ENCODE measurements at regions not wholly inside any gene's neighbourhood (a gene's known extent, or its start where the extent isn't known, plus 50 kb on each side); places are given as distances from the start of the nearest gene placed in this dataset.
"Not testable (repeated sequence)": the region's sequence is repeated elsewhere in the genome, so short reads cannot be mapped to it uniquely, and the experiment has no call there.

DNA sequence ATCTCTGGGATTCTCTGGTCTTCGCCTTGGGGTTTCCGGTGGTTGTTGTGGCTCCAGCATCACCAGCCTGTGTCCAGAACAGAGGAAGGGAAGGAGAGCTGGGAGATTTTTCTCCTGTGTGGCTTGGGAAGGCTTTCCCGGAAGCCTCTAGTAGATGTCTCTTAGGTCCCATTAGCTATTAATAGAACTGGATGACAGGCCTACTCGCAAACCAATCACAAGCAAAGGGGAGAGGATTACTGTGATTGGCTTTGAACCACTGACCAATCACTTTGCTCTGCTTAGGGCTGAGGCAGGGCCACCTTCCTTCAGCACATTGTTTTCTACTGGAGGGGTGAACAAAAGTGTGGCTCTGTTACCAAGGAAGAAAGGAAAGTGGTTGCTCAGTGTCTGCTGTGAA, 203.4 kb upstream of the SULF2 start:
- intact Hi-C loops (cut with micrococcal nuclease; ENCODE audit: unreplicated experiment), result no loop called here
- Mint-ChIP-seq H3K36me3 (ENCODE audit: insufficient read depth, unreplicated experiment) (no peaks in the 10 kb centered on the region), H3K4me1 (ENCODE audit: low read depth, unreplicated experiment) (peaks cover 9% of the 10 kb centered on the region), H3K9me3 (ENCODE audit: unreplicated experiment) (peaks cover 12% of the 10 kb centered on the region), H3K27ac (ENCODE audit: unreplicated experiment) (no peak overlapping the region), H3K4me3 (ENCODE audit: unreplicated experiment) (no peak overlapping the region), H3K27me3 (ENCODE audit: insufficient read depth, unreplicated experiment) (no peaks in the 10 kb centered on the region)
- Histone ChIP-seq H3K36me3 (ENCODE audit: control insufficient read depth, insufficient read depth, low read length) (no peaks in the 10 kb centered on the region), H3K27me3 (replicated peaks; ENCODE audit: control insufficient read depth, insufficient read depth, low read length) (no peaks in the 10 kb centered on the region), H3K4me3 (ENCODE audit: low read depth, low read length) (no peak overlapping the region), H3K4me1 (peaks cover 9% of the 10 kb centered on the region), H3K9me3 (peaks cover 17% of the 10 kb centered on the region)
- no TSS peak for BruUV-seq (replicated peaks)
- ChIA-PET CTCF (no interaction called here), POLR2A (no interaction called here)
- TF ChIP-seq, protein P1, sequence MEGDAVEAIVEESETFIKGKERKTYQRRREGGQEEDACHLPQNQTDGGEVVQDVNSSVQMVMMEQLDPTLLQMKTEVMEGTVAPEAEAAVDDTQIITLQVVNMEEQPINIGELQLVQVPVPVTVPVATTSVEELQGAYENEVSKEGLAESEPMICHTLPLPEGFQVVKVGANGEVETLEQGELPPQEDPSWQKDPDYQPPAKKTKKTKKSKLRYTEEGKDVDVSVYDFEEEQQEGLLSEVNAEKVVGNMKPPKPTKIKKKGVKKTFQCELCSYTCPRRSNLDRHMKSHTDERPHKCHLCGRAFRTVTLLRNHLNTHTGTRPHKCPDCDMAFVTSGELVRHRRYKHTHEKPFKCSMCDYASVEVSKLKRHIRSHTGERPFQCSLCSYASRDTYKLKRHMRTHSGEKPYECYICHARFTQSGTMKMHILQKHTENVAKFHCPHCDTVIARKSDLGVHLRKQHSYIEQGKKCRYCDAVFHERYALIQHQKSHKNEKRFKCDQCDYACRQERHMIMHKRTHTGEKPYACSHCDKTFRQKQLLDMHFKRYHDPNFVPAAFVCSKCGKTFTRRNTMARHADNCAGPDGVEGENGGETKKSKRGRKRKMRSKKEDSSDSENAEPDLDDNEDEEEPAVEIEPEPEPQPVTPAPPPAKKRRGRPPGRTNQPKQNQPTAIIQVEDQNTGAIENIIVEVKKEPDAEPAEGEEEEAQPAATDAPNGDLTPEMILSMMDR (IDR thresholded peaks at IDR 0.05; ENCODE audit: insufficient read depth in 1 of 2, low read depth in 1 of 2, low read length in 1 of 2, severe bottlenecking in 1 of 2, unreplicated experiment in 1 of 2), result no peak
- DNase-seq, result peak in 1 of 2 experiments; percentile 34

GRCh38 chr20:47985092-47985850, 200.0 kb upstream of the SULF2 start:
- intact Hi-C loops (cut with micrococcal nuclease; ENCODE audit: unreplicated experiment), result no loop called here
- H3K4me3 ChIP-seq (ENCODE audit: low read depth, low read length), result no peak overlapping the region
- Mint-ChIP-seq H3K36me3 (ENCODE audit: insufficient read depth, unreplicated experiment) (no peaks in the 10 kb centered on the region), H3K4me1 (ENCODE audit: low read depth, unreplicated experiment) (peaks cover 15% of the 10 kb centered on the region), H3K27me3 (ENCODE audit: insufficient read depth, unreplicated experiment) (no peaks in the 10 kb centered on the region), H3K27ac (ENCODE audit: unreplicated experiment) (no peak overlapping the region), H3K4me3 (ENCODE audit: unreplicated experiment) (no peak overlapping the region), H3K9me3 (ENCODE audit: unreplicated experiment) (no peaks in the 10 kb centered on the region)
- no TSS peak for BruUV-seq (replicated peaks)
- TF ChIP-seq, protein P1 (IDR thresholded peaks at IDR 0.05; ENCODE audit: insufficient read depth in 1 of 2, low read depth in 1 of 2, low read length in 1 of 2, severe bottlenecking in 1 of 2, unreplicated experiment in 1 of 2), result no peak
- ChIA-PET CTCF (no interaction called here), POLR2A (no interaction called here)
- H3K9me3 ChIP-seq, result no peaks in the 10 kb centered on the region; the same call in 1 of the 2 replicates
- H3K4me1 ChIP-seq, result peaks cover 14% of the 10 kb centered on the region
- H3K27me3 ChIP-seq (replicated peaks; ENCODE audit: control insufficient read depth, insufficient read depth, low read length), result no peaks in the 10 kb centered on the region
- no peaks in the 10 kb centered on the region for H3K36me3 ChIP-seq (ENCODE audit: control insufficient read depth, insufficient read depth, low read length)
- peak in 1 of 2 experiments; percentile 42 for DNase-seq

GRCh38 chr20:47984437-47984836, 199.2 kb upstream of the SULF2 start:
- no peak for DNase-seq
- H3K4me3 Mint-ChIP-seq (ENCODE audit: unreplicated experiment), result no peak overlapping the region
- Histone ChIP-seq H3K27me3 (replicated peaks; ENCODE audit: control insufficient read depth, insufficient read depth, low read length) (no peaks in the 10 kb centered on the region), H3K9me3 (no peaks in the 10 kb centered on the region; the same call in 1 of the 2 replicates), H3K4me3 (ENCODE audit: low read depth, low read length) (no peak overlapping the region), H3K4me1 (peaks cover 14% of the 10 kb centered on the region), H3K36me3 (ENCODE audit: control insufficient read depth, insufficient read depth, low read length) (no peaks in the 10 kb centered on the region)
- peaks cover 8% of the 10 kb centered on the region for H3K4me1 Mint-ChIP-seq (ENCODE audit: low read depth, unreplicated experiment)
- no peaks in the 10 kb centered on the region for H3K9me3 Mint-ChIP-seq (ENCODE audit: unreplicated experiment)
- H3K27ac Mint-ChIP-seq (ENCODE audit: unreplicated experiment), result no peak overlapping the region
- no peaks in the 10 kb centered on the region for H3K27me3 Mint-ChIP-seq (ENCODE audit: insufficient read depth, unreplicated experiment)
- TF ChIP-seq, protein P1 (IDR thresholded peaks at IDR 0.05; ENCODE audit: insufficient read depth in 1 of 2, low read depth in 1 of 2, low read length in 1 of 2, severe bottlenecking in 1 of 2, unreplicated experiment in 1 of 2), result no peak
- ChIA-PET CTCF (interaction anchor here (0.6 kb wide), 1 partner anchor 856 kb away, joined by 4 read pairs; no protein-coding TSS in a partner anchor), POLR2A (no interaction called here)
- BruUV-seq (replicated peaks), result no TSS peak
- intact Hi-C loops (cut with micrococcal nuclease; ENCODE audit: unreplicated experiment), result loop anchor here (5.0 kb wide), 1 partner anchor 313 kb away; no protein-coding TSS in a partner anchor
- H3K36me3 Mint-ChIP-seq (ENCODE audit: insufficient read depth, unreplicated experiment), result no peaks in the 10 kb centered on the region

- H3K9me3 ChIP-seq; H3K4me3 Mint-ChIP-seq (ENCODE audit: unreplicated experiment); H3K36me3 ChIP-seq (ENCODE audit: control insufficient read depth, insufficient read depth, low read length); DNase-seq; H3K27me3 Mint-ChIP-seq (ENCODE audit: insufficient read depth, unreplicated experiment); BruUV-seq (replicated peaks); POLR2A ChIA-PET; H3K27me3 ChIP-seq (replicated peaks; ENCODE audit: control insufficient read depth, insufficient read depth, low read length); H3K36me3 Mint-ChIP-seq (ENCODE audit: insufficient read depth, unreplicated experiment); H3K9me3 Mint-ChIP-seq (ENCODE audit: unreplicated experiment); H3K27ac Mint-ChIP-seq (ENCODE audit: unreplicated experiment); H3K4me3 ChIP-seq (ENCODE audit: low read depth, low read length): not testable (repeated sequence)
- CTCF ChIA-PET, result interaction anchor here (1.2 kb wide), 1 partner anchor 198 kb away, joined by 3 read pairs; no protein-coding TSS in a partner anchor
- H3K4me1 Mint-ChIP-seq (ENCODE audit: low read depth, unreplicated experiment), result peaks cover 13% of the 10 kb centered on the region
- intact Hi-C loops (cut with micrococcal nuclease; ENCODE audit: unreplicated experiment), result loop anchor here (5.0 kb wide), 1 partner anchor 314 kb away; no protein-coding TSS in a partner anchor
- H3K4me1 ChIP-seq, result peaks cover 14% of the 10 kb centered on the region
These were observed 198.4 kb upstream of the SULF2 start for GRCh38 chr20:47983642-47984041.

All from Caco-2 (cell line).